WTC11 (cell line): ENCODE measurements at regions not wholly inside any gene's neighbourhood (a gene's known extent, or its start where the extent isn't known, plus 50 kb on each side); places are given as distances from the start of the nearest gene placed in this dataset.

ENCODE experiments used
- ATAC-seq: fragments of 200-7000 bp; cut with Tn5 transposase; 2 replicates; pipeline ENCODE4 v1.10.0; 2021; ENCODE audit warnings: mild to moderate bottlenecking, moderate library complexity
- CTCF ChIA-PET: fragments of 300-600 bp; sonication (Branson Sonifier 250); formaldehyde crosslinking; loops from one replicate; lab custom pipeline; 2021; ENCODE audit warnings: antibody characterized with exemption; lab: Charles Lee
- POLR2A ChIA-PET: fragments of 350-600 bp; sonication (Branson Sonifier 250); formaldehyde crosslinking; loops from one replicate; lab custom pipeline; 2021; ENCODE audit warnings: antibody characterized with exemption; lab: Charles Lee
- DNase-seq: peaks from one replicate; pipeline ENCODE4 v3.0.0; 2021; ENCODE audit warnings: low spot score
- H3K27ac Mint-ChIP-seq: 2 replicates; pipeline ENCODE4 v1.8.0; 2021; ENCODE audit warnings: mixed read lengths
- H3K27me3 Mint-ChIP-seq: 2 replicates; pipeline ENCODE4 v1.8.0; 2021; ENCODE audit warnings: low read depth, mild to moderate bottlenecking, moderate library complexity, mixed read lengths
- H3K36me3 Mint-ChIP-seq: 2 replicates; pipeline ENCODE4 v1.8.0; 2021; ENCODE audit warnings: mixed read lengths
- H3K4me1 Mint-ChIP-seq: 2 replicates; pipeline ENCODE4 v1.8.0; 2022; ENCODE audit warnings: mixed read lengths
- H3K4me3 Mint-ChIP-seq: 2 replicates; pipeline ENCODE4 v1.8.0; 2021; ENCODE audit warnings: mild to moderate bottlenecking, moderate library complexity, mixed read lengths
- H3K9me3 Mint-ChIP-seq: 2 replicates; pipeline ENCODE4 v1.8.0; 2021; ENCODE audit warnings: mixed read lengths
- AR ChIP-seq: fragments of 250-450 bp; sonication (Bioruptor Pico); IDR thresholded peaks from 2 replicates; pipeline ENCODE4 v1.9.0; 2021; ENCODE audit warnings: mild to moderate bottlenecking
- NR1H2 ChIP-seq: sonication (generic); formaldehyde crosslinking; IDR thresholded peaks from 2 replicates; pipeline ENCODE4 v1.9.0; 2021; ENCODE audit warnings: mild to moderate bottlenecking, moderate library complexity, missing genetic modification reagents
- NR2C2 ChIP-seq: sonication (generic); formaldehyde crosslinking; IDR thresholded peaks from 2 replicates; pipeline ENCODE4 v1.8.0; 2022; ENCODE audit warnings: mild to moderate bottlenecking, missing genetic modification reagents
- TEAD4 ChIP-seq: sonication (generic); formaldehyde crosslinking; IDR thresholded peaks from 2 replicates; pipeline ENCODE4 v1.8.0; 2022; ENCODE audit warnings: mild to moderate bottlenecking, missing genetic modification reagents
- ZNF232 ChIP-seq: sonication (generic); formaldehyde crosslinking; IDR thresholded peaks from 2 replicates; pipeline ENCODE4 v1.8.0; 2022; ENCODE audit warnings: mild to moderate bottlenecking, missing genetic modification reagents
- ZNF423 ChIP-seq: fragments of 250-450 bp; sonication (Bioruptor Pico); IDR thresholded peaks from 2 replicates; pipeline ENCODE4 v2.1.2; 2022; ENCODE audit warnings: mild to moderate bottlenecking, moderate library complexity
- TF ChIP-seq, protein P1 (sequence below): sonication (generic); formaldehyde crosslinking; IDR thresholded peaks from 2 replicates; pipeline ENCODE4 v1.8.0; 2022; ENCODE audit warnings: missing genetic modification reagents
- TF ChIP-seq, protein P2 (sequence below): fragments of 200-600 bp; IDR thresholded peaks from 2 replicates; pipeline ENCODE4 v1.8.0; 2022; ENCODE audit warnings: antibody characterized with exemption

DNA sequence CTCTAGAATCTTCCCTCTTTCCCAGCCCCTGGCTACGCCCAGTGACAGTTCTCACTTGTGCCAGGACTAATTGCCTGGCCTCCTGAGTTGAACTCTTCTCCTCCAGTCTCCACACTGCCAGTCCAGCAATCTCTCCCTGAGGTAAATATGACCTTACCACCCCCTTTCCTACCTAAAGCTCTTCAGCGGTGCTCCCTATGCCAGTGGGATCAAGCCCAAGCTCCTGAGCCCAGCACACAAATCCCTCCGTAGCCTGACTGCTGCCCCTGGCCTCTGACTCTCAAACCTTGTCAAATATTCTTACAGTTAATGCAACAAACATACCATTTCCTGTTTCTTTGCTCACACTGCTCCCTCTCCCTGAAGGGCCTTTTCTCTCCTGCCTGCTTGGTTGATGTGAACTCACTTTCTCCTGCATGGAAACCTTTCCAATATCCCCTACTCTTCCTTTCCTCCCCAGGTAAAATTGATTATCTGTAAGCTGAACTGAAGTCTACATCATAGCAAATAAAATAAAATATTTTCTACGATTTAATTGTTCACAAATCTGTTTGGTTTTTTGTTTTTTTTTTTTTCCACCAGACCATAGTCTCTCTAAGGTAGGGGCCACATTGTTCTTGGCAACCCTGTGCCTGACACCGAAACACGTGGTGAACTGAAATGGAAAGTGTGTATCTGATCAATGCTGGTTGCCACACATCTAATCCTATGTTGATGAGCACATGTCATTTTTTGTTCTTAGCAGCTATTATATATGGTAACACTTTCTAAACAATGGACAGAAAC lies 147.5 kb downstream of the SLC38A6 start:
- Mint-ChIP-seq H3K27ac (0 out of 2 replicates have a peak overlapping the region, but pooled peaks have one; percentile 0), H3K4me1 (peaks cover 39% of the 10 kb centered on the region), H3K27me3 (no peaks in the 10 kb centered on the region; the same call in 1 of the 2 replicates), H3K36me3 (no peaks in the 10 kb centered on the region), H3K9me3 (0 out of 2 replicates have a peak, but pooled peaks cover 4% of the 10 kb centered on the region), H3K4me3 (no peak overlapping the region)
- ATAC-seq = no peak
- no peak for TF ChIP-seq ZNF232
- no peak for TF ChIP-seq NR2C2
- ChIA-PET POLR2A (interaction anchor here (0.5 kb wide), 1 partner anchor 100 kb away, joined by 3 read pairs; no protein-coding TSS in a partner anchor), CTCF (interaction anchor here (0.6 kb wide), 1 partner anchor 449 kb away, joined by 5 read pairs; no protein-coding TSS in a partner anchor)
- no peak for DNase-seq

GRCh38 chr14:61126603-61127498 lies 145.8 kb downstream of the SLC38A6 start:
- no peak for DNase-seq
- POLR2A ChIA-PET = no interaction called here
- peaks cover 36% of the 10 kb centered on the region for H3K4me1 Mint-ChIP-seq

GRCh38 chr14:61125867-61126572 lies 145.0 kb downstream of the SLC38A6 start:
- no peak overlapping the region for H3K27ac Mint-ChIP-seq
- DNase-seq = no peak
- H3K36me3 Mint-ChIP-seq = peaks cover 13% of the 10 kb centered on the region
- no peak for ATAC-seq
- TF ChIP-seq TEAD4 = no peak
- no peak for TF ChIP-seq AR
- TF ChIP-seq, protein P1, sequence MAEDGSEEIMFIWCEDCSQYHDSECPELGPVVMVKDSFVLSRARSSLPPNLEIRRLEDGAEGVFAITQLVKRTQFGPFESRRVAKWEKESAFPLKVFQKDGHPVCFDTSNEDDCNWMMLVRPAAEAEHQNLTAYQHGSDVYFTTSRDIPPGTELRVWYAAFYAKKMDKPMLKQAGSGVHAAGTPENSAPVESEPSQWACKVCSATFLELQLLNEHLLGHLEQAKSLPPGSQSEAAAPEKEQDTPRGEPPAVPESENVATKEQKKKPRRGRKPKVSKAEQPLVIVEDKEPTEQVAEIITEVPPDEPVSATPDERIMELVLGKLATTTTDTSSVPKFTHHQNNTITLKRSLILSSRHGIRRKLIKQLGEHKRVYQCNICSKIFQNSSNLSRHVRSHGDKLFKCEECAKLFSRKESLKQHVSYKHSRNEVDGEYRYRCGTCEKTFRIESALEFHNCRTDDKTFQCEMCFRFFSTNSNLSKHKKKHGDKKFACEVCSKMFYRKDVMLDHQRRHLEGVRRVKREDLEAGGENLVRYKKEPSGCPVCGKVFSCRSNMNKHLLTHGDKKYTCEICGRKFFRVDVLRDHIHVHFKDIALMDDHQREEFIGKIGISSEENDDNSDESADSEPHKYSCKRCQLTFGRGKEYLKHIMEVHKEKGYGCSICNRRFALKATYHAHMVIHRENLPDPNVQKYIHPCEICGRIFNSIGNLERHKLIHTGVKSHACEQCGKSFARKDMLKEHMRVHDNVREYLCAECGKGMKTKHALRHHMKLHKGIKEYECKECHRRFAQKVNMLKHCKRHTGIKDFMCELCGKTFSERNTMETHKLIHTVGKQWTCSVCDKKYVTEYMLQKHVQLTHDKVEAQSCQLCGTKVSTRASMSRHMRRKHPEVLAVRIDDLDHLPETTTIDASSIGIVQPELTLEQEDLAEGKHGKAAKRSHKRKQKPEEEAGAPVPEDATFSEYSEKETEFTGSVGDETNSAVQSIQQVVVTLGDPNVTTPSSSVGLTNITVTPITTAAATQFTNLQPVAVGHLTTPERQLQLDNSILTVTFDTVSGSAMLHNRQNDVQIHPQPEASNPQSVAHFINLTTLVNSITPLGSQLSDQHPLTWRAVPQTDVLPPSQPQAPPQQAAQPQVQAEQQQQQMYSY = no peak
- no peak for TF ChIP-seq NR1H2 (CRISPR knock-in tag)
- ChIA-PET CTCF (interaction anchor here (0.8 kb wide), 1 partner anchor 28 kb away, joined by 4 read pairs; no protein-coding TSS in a partner anchor), POLR2A (no interaction called here)
- peaks cover 36% of the 10 kb centered on the region for H3K4me1 Mint-ChIP-seq
- H3K27me3 Mint-ChIP-seq = no peaks in the 10 kb centered on the region; the same call in 1 of the 2 replicates
- H3K9me3 Mint-ChIP-seq = peaks cover 17% of the 10 kb centered on the region
- H3K4me3 Mint-ChIP-seq = no peak overlapping the region

More at GRCh38 chr14:61126603-61127498, 145.8 kb downstream of the SLC38A6 start:
- Mint-ChIP-seq H3K27ac (no peak overlapping the region), H3K36me3 (peaks cover 8% of the 10 kb centered on the region), H3K9me3 (peaks cover 11% of the 10 kb centered on the region), H3K27me3 (no peaks in the 10 kb centered on the region), H3K4me3 (no peak overlapping the region)
- ATAC-seq = peak; percentile 25
- CTCF ChIA-PET = no interaction called here
- TF ChIP-seq, protein P2, sequence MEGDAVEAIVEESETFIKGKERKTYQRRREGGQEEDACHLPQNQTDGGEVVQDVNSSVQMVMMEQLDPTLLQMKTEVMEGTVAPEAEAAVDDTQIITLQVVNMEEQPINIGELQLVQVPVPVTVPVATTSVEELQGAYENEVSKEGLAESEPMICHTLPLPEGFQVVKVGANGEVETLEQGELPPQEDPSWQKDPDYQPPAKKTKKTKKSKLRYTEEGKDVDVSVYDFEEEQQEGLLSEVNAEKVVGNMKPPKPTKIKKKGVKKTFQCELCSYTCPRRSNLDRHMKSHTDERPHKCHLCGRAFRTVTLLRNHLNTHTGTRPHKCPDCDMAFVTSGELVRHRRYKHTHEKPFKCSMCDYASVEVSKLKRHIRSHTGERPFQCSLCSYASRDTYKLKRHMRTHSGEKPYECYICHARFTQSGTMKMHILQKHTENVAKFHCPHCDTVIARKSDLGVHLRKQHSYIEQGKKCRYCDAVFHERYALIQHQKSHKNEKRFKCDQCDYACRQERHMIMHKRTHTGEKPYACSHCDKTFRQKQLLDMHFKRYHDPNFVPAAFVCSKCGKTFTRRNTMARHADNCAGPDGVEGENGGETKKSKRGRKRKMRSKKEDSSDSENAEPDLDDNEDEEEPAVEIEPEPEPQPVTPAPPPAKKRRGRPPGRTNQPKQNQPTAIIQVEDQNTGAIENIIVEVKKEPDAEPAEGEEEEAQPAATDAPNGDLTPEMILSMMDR = no peak
- peak; percentile 49; the same call in 1 of the 2 replicates for TF ChIP-seq ZNF423 (CRISPR knock-in tag)
